SKM-1 (cell line): ENCODE measurements at regions not wholly inside any gene's neighbourhood (a gene's known extent, or its start where the extent isn't known, plus 50 kb on each side); places are given as distances from the start of the nearest gene placed in this dataset.

ENCODE experiments used
- DNase-seq: peaks from one replicate; lab custom pipeline; 2025; ENCODE audit not compliant: unreplicated experiment; lab: John Stamatoyannopoulos, UW

GRCh38 chr13:106243011-106243565 is 292.4 kb downstream of the EFNB2 start:
- DNase-seq: no peak

- DNase-seq: no peak
Measured at GRCh38 chr13:106241974-106242953, 293.2 kb downstream of the EFNB2 start.

DNA sequence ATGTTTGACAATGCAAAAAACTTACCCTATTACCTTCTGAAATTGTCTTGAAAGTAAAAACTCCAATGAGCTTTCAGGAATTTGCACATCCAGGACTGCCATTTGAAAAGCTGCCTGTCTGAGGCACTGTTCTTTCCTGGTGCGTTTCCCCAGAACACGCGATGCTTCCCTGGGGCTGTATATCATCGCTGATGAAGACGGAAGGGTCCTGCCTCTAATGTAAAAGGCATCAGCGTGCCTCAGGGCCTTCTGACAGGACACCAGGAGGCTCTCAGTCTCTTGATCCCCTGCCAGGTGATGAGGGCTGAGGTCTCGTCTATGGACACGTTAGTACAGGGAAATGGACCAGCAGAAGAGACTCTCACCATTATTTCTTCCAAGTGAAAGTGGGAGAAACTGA is 296.8 kb downstream of the EFNB2 start:
- DNase-seq: no peak

DNA sequence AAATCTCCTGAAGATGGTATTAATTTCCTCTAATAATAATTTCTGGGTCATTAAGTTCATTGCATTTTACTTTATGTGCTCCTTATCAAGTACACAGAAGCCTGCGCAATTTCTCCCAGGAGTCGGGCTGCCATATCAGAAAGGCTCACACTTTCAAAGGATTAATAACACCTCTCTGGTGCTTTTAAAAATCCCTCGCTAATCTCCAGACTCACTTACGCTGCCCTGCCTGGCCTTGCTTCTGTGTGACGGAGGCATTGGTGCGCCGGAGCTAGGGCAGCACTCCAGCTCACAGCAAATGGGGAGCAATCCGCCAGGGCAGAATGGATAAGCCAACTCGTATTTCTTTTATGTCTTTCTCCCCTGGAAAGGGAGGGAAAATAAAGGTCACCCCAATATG is 300.8 kb downstream of the EFNB2 start:
- DNase-seq: no peak

GRCh38 chr13:106233134-106233735 is 302.2 kb downstream of the EFNB2 start:
- no peak for DNase-seq

DNA sequence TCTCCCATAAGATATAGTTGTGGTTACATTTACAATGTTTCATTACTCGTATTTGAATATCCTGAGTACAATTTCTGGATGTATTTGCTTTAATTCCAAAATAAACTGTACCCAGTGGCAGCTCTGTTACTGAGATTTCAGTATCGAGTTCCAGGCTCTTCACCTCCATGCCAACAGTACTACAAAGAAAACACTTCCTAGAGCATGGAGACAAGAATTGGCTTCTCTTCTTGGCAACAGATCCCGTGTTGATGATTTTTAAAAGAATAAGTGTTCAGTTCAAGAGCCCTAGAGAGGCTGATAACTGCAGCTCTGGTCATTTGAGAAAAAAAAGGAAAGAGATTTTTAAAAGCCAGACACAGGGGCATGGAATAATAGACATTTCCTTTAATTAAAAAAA is 302.8 kb downstream of the EFNB2 start:
- no peak for DNase-seq

- no peak for DNase-seq
Measured at GRCh38 chr13:106230450-106230849, 305.0 kb downstream of the EFNB2 start.

DNA sequence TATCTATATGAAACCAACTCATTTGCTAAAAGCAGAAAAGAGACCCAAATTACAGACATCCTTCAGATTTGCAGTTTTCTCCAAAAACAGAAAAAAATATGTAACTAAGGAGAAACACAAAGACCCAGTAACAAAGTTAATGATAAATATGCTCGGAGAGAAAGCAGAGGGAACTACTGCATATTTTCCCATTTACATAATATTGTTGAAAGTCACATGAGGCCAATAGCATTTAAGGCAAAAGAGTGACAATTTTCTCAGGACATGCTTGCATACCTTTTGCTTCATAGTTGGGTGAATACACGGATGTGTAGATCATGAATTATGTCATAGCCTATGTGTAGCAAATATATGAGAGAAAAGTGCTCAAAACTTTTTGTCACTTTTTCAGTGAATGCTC is 310.3 kb downstream of the EFNB2 start:
- DNase-seq: no peak

DNA sequence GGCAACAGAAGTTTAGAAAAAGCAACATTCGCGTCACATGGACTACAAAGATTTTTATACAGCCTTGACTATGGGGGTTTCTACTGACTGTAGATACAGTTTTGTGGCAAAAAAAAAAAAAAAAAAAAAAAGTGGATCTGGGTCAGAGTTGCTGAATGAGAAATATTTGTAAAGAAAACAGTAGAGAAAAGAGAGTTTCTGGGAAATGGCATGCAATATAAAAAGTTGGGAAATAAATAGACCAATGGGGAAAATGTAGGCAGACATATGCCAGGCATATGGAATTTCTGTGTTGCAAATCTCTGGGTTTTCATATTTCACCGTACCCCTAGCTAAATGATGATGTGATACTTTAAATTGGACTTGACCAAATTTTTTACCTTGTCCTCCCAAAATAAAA is 315.3 kb downstream of the EFNB2 start:
- no peak for DNase-seq

GRCh38 chr13:106213028-106213757 is 322.3 kb downstream of the EFNB2 start:
- no peak for DNase-seq

DNA sequence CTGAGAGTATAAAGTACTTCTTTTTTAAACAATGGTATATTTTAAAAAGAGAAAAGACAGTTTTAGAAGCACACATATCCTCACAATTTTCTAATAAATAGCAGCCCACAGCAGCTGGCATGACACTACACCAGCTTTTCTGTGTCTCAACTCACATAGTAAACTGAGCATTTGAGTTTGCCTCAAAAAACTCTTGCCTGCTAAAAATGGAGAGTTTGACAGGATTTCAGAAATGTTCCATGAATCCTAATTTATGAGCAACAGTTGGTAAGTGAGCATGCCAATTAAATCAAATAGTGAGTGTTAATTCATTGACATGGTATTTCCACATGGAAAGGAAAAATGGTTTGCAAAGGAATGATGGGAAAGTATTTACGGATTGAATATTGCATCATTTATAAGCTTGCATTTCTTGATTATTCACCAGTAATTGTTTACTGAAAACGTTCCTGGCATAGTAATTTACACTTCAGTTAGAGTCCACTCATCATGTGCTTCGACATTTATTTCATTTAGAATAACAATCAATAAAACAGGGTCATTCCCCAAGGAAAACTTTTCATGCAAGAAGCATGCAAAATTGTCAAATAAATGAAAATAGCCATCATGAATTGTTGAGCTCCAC is 323.0 kb downstream of the EFNB2 start:
- DNase-seq: no peak

- DNase-seq: no peak
Measured at GRCh38 chr13:106210324-106210723, 325.1 kb downstream of the EFNB2 start.

DNA sequence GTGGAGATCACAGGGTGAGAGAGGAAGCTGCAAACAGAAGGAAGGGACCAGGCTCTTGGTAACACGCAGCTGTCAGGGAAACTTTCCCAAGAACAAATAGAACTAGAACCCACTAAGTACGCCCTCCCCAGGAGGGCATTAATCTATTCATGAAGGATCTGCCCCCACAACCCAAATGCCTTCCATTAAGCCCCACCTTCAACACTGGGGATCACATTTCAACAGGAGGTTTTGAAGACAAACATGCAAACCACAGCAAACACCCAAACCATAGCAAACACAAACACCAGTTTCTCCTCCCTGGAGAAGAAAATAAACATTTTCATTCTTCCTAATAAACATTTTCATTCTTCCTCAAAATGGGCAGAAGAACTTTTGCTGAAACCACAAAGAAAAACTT is 329.6 kb downstream of the EFNB2 start:
- no peak for DNase-seq

GRCh38 chr13:106197496-106197895 is 338.0 kb downstream of the EFNB2 start:
- no peak for DNase-seq

DNA sequence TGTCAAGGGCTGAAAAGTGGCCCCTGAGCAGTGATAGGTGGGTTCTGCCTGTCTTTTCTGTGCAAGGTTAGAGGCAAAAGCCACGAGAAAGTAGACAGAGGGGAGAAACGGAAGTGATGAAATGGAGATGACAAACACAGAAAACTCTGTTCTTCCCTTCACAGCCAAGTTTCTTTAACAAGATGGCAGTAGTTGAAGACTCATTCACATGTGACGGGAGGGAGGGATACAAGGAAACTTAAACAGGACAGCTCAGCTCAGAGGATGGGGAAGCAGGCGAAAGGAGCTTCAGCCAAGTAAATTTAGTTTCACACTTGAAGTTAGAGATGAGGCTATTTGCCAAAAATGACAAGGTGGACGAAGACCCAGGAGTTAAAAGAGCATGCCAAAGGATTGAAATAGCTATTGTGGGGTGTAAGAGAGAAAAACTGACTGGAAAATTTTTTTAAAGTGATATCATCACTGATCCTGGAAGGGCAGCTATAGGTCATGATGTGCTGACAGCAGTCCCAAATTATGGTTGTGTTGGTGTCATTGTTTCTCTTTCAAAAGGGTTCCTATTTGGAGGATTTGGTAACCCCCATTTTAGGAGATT is 347.9 kb downstream of the EFNB2 start:
- no peak for DNase-seq

DNA sequence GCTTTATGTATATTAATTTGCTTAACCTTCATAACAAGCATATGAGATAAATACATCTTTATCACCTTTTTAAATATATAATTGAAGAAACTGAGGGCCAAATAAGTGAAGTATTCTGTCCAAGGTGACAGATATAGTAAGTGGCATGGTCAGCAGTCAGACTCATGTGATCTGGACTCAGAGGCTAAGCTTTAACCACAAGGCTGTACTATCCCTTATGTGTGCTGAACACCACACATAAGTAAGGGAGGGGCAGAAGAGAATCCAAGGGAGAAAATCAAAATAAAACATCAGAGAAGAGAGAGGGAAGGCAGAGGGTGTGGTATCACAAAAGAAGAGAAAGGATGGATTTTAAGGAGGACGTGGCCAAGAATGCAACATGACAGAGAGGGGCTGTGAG is 348.4 kb downstream of the EFNB2 start:
- no peak for DNase-seq

DNA sequence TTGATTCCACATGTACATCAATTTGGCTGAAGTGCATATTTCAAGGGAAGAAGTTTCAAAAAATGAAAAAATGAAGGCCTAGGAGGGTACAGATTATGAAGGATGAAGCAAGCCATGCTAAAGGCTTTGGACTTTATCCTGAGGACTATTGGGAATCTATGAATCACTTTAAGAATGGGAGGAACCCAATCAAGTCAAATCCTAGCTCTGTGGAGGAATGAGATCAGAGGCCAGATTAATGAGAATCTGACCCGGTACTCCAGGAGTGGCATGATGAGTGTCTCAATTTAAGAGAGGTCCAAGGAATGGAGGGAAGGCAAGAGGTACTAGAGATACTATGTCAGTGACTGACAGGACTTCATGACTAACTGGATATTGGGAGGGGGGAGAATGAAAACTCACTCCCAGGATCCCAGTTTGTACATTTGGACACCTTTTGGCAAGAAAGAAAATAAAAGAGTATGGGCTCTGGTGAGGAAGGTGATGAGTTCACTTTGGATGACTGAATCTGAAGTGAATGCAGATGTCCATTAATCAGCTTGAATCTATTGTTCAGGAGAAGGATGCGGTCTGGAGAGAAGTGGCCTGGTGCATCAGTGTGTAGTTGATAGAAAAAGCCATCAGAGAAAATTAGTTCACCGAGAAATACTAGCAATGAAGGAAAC is 349.0 kb downstream of the EFNB2 start:
- no peak for DNase-seq

DNA sequence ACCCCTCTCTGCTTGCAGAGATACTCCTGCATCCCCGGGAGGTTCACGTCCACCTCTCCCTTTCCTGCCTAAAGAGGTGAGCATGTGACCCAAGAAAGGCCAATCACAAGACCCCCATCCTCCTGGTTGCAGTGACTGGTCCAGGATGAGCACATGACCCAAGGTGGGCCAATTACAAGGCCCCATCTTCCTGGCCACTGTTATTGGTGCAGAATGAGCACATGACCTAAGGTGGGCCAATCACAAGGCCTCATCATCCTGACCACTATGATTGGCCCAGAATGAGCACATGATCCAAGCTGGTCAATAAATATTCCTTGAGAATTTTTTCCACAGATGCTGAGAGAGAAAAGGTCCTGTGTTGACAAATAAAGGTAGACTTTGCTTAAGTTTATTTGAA is 350.7 kb downstream of the EFNB2 start:
- no peak for DNase-seq

- no peak for DNase-seq
Measured at GRCh38 chr13:106183410-106184065, 351.9 kb downstream of the EFNB2 start.

- peak; percentile 82 for DNase-seq
Measured at GRCh38 chr13:106182404-106182803, 353.1 kb downstream of the EFNB2 start.
